ENCODE measurements at regions not wholly inside any gene's neighbourhood (a gene's known extent, or its start where the extent isn't known, plus 50 kb on each side); places are given as distances from the start of the nearest gene placed in this dataset.

GRCh38 chr6:135592276-135592675 is 94.7 kb upstream of the AHI1 start:
- WGBS, 2 donors, result 83 to 88% methylated on average over 1 of the region's 1 CpG
- H3K27ac ChIP-seq, result no peak overlapping the region
- H3K9me3 ChIP-seq, result no peaks in the 10 kb centered on the region
- no peak for TF ChIP-seq POLR2AphosphoS5 (IDR thresholded peaks at IDR 0.05)
- TF ChIP-seq EP300 (IDR thresholded peaks at IDR 0.05), result no peak
- TF ChIP-seq CTCF (IDR thresholded peaks at IDR 0.05), result no peak
- TF ChIP-seq POLR2A (IDR thresholded peaks at IDR 0.05), result no peak
- no peaks in the 10 kb centered on the region for H3K27me3 ChIP-seq
- H3K4me1 ChIP-seq, result no peaks in the 10 kb centered on the region
- no peaks in the 10 kb centered on the region for H3K36me3 ChIP-seq
- no peak overlapping the region for H3K4me3 ChIP-seq
- DNase-seq, result no peak
- intact Hi-C loops (cut with DNase I), result no loop called here

GRCh38 chr6:135594000-135594399 is 96.5 kb upstream of the AHI1 start:
- Histone ChIP-seq H3K9me3 (no peaks in the 10 kb centered on the region), H3K27ac (no peak overlapping the region), H3K36me3 (no peaks in the 10 kb centered on the region), H3K4me1 (no peaks in the 10 kb centered on the region), H3K4me3 (no peak overlapping the region), H3K27me3 (no peaks in the 10 kb centered on the region)
- DNase-seq, result no peak
- intact Hi-C loops (cut with DNase I), result no loop called here
- no peak for TF ChIP-seq POLR2AphosphoS5 (IDR thresholded peaks at IDR 0.05)
- TF ChIP-seq EP300 (IDR thresholded peaks at IDR 0.05), result no peak
- TF ChIP-seq POLR2A (IDR thresholded peaks at IDR 0.05), result no peak
- no peak for TF ChIP-seq CTCF (IDR thresholded peaks at IDR 0.05)
- 92 to 98% methylated on average over 1 of the region's 1 CpG for WGBS, 2 donors

- no peaks in the 10 kb centered on the region for H3K9me3 ChIP-seq
- TF ChIP-seq EP300 (IDR thresholded peaks at IDR 0.05), result no peak
- TF ChIP-seq POLR2AphosphoS5 (IDR thresholded peaks at IDR 0.05), result no peak
- TF ChIP-seq POLR2A (IDR thresholded peaks at IDR 0.05), result no peak
- no peaks in the 10 kb centered on the region for H3K4me1 ChIP-seq
- intact Hi-C loops (cut with DNase I), result no loop called here
- WGBS, 2 donors, result 80 to 85% methylated on average over 5 of the region's 5 CpGs
- DNase-seq, result no peak
- no peaks in the 10 kb centered on the region for H3K27me3 ChIP-seq
- H3K4me3 ChIP-seq, result no peak overlapping the region
- no peak overlapping the region for H3K27ac ChIP-seq
- no peaks in the 10 kb centered on the region for H3K36me3 ChIP-seq
Measured at GRCh38 chr6:135600086-135600702, 102.7 kb upstream of the AHI1 start.

- 83 to 91% methylated on average over 4 of the region's 4 CpGs for WGBS, 2 donors
- intact Hi-C loops (cut with DNase I), result no loop called here
Measured at GRCh38 chr6:135600931-135601330, 103.4 kb upstream of the AHI1 start.

GRCh38 chr6:135601857-135602256 is 104.3 kb upstream of the AHI1 start:
- Histone ChIP-seq H3K4me3 (no peak overlapping the region), H3K27ac (no peak overlapping the region), H3K9me3 (no peaks in the 10 kb centered on the region), H3K4me1 (no peaks in the 10 kb centered on the region), H3K27me3 (no peaks in the 10 kb centered on the region), H3K36me3 (no peaks in the 10 kb centered on the region)
- DNase-seq, result no peak
- TF ChIP-seq POLR2A (IDR thresholded peaks at IDR 0.05) (no peak), CTCF (IDR thresholded peaks at IDR 0.05) (no peak), EP300 (IDR thresholded peaks at IDR 0.05) (no peak), POLR2AphosphoS5 (IDR thresholded peaks at IDR 0.05) (no peak)
- intact Hi-C loops (cut with DNase I), result no loop called here

More at GRCh38 chr6:135600931-135601330, 103.4 kb upstream of the AHI1 start:
- H3K4me1 ChIP-seq, result no peaks in the 10 kb centered on the region
- H3K9me3 ChIP-seq, result no peaks in the 10 kb centered on the region
- H3K4me3 ChIP-seq, result no peak overlapping the region
- H3K27me3 ChIP-seq, result no peaks in the 10 kb centered on the region
- no peak overlapping the region for H3K27ac ChIP-seq
- H3K36me3 ChIP-seq, result no peaks in the 10 kb centered on the region
- no peak for DNase-seq
- TF ChIP-seq POLR2A (IDR thresholded peaks at IDR 0.05) (no peak), POLR2AphosphoS5 (IDR thresholded peaks at IDR 0.05) (no peak), EP300 (IDR thresholded peaks at IDR 0.05) (no peak), CTCF (IDR thresholded peaks at IDR 0.05) (no peak)

Data from sigmoid colon (tissue), 6 donors.